ENCODE measurements at regions not wholly inside any gene's neighbourhood (a gene's known extent, or its start where the extent isn't known, plus 50 kb on each side); places are given as distances from the start of the nearest gene placed in this dataset.
"Not testable (repeated sequence)": the region's sequence is repeated elsewhere in the genome, so short reads cannot be mapped to it uniquely, and the experiment has no call there.

- DNase-seq (ENCODE audit: low read depth, low spot score), result not testable (repeated sequence)
Measured at GRCh38 chr7:150046290-150047194, 172.8 kb downstream of the ATP6V0E2 start.

- not testable (repeated sequence) for DNase-seq (ENCODE audit: low read depth, low spot score)
Measured at GRCh38 chr7:150047329-150047728, 173.6 kb downstream of the ATP6V0E2 start.

DNA sequence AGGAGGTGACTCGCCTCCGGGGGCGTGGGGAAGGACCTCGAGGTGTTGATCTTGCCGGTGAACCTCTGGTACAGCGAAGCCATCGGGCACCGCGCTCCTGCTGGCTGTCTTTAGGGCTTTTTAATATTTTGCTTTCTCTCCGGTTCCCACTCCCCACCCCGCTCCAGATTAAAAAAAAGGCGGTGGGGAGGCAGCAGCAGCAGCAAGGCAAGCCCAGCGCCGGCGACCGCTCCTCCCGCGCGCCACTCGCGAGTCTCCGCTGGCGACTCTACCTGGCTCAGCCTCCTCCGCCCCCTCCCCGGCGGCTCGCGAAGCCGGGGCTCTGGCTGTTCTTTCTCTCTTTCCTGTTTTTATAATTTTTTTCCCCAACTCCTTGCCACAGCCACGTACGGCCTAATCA is 174.0 kb downstream of the ATP6V0E2 start:
- not testable (repeated sequence) for DNase-seq (ENCODE audit: low read depth, low spot score)

DNA sequence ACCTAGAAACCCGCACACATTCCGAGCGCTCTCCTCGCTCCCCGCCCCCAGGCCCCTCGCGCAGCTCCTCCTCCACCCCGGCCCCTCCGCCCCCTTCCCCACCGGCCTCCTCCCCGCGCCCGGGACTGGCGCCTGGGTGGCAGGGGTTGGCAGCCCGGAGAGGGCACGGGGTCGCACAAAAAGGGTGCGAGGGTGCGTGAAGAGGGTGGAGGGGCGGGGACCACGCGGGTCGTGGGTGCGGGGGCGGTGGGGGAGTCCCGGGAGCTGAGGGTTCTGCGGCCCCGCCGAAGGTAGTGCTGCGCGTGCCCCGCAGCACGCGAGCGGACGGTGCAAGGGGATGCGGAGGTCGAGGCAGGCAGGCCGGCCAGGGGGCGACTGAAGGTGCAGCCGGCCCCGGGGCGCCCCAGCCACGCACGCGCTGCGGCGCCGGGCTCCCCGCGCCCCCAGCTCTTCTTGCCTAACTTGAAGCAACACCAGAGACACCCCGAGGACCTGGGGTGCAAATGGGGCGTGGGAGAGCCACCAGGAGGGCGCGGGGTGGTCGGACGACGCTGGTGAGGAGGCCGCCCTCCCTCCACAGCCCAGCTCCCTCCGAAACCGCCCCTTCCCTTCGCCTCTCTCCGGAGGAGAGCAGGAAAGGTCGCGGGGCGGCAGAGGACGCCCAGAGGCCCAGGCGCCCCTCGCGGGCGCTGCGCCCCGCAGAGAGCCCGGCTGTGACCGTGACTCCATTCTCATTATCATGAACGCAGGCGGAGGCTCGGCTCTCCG is 174.7 kb downstream of the ATP6V0E2 start:
- not testable (repeated sequence) for DNase-seq (ENCODE audit: low read depth, low spot score)

DNA sequence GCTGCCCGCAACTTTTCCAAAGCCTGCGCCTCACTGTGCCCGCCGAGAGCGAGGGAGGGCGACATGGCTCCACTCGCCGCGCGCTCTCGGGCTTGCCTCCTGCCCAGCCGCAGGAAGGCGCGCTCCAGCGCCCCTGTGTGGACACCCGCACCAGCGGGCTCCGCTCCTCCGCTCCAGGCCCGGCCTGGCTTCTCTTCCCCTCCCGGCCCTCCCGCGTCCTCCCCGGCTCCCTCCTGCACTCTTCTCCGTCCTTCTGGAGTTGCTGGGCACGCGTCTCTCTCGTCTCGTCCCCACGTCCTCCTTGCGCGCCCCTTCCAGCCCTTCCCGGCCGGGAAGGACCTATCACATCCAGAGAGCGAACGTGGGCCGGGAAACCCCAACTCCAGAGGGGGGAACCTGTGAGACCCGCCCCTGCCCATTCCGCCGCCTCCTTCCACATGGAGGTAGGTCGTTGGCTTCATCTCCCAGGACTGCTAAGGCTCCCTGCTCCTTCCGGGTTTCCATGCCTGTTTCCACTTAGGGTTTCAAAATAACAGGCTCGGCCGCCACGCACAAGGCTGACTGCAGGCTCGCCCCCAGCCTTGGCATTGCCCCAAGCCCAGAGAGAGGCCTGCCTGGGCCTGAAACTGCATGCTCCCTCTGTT is 175.4 kb downstream of the ATP6V0E2 start:
- not testable (repeated sequence) for DNase-seq (ENCODE audit: low read depth, low spot score)

DNA sequence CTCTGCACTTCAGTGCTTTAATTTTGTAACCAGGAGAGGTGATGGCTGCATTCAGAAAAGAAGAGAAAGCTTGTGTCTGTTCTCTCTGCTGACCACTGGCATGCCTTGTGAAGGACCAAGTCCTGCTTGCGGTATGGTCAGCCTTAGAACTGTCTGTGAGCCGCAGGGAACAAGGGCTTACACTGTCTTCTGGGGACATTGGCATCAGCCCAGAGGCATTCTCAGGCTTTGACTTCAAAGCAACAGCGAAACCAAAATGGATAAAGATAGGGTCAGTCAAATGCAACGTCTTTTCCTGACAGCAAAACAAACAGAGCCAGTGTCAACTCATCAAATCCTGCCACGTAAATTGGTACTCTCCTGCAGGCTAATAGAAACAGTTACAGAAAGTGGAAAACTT is 179.6 kb downstream of the ATP6V0E2 start:
- DNase-seq (ENCODE audit: low read depth, low spot score), result not testable (repeated sequence)

- not testable (repeated sequence) for DNase-seq (ENCODE audit: low read depth, low spot score)
Measured at GRCh38 chr7:150054242-150054641, 180.5 kb downstream of the ATP6V0E2 start.

GRCh38 chr7:150060259-150061221 is 186.8 kb downstream of the ATP6V0E2 start:
- DNase-seq (ENCODE audit: low read depth, low spot score), result peak; percentile 82

DNA sequence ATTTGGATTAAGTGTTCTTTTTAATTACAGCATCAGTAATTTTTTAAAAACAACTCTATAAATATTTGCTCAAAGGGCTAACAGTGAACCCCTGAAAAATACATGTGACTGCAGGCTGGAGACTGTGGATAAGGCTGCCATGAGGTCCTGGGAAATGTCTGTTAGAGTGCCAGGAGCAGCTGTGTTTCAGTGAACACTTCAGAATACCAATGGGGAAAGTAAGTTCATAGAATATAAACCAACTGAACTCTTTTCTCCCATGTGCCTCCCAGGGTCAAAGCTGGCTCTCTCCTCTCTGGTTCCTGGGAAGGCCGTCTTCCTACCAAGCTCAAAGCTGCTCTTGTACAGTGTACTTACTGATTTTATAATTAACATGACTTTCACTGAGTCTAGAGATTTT is 189.4 kb downstream of the ATP6V0E2 start:
- not testable (repeated sequence) for DNase-seq (ENCODE audit: low read depth, low spot score)

DNA sequence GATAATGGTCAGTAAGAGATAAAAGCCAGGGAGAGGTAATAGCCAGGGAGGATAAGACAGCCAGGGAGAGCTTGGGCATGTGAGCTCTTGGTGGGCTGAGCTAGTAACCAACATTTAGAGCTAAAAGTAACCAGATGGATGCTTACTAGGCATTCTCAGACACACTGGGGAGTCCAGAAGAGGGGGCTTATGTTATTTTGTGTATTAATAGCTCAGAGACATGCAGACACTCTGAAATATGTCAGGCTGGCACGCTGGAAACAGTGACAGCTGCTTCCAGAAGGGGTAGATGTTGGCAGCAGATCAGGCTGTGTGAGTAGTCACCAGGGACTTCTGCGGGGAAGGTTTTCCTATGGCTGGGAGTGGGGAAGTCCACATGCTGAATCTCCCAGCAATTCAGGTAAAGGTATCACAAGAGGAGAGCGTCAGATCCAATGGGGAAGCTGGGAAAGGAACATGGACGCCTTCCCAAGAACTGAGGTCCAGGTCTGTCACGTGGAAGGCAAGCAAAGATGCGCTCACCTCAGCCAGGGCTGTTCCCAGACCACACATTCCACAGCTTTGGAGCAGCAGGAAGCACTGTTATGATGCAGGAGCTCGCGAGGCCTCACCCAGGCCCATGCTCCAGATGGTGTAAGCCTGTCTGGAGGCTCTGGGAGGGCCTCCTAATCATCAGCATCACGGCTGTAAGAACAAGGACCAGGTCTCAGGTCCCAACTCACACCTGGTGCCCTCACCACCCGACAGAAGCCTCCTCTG is 196.0 kb downstream of the ATP6V0E2 start:
- not testable (repeated sequence) for DNase-seq (ENCODE audit: low read depth, low spot score)

DNA sequence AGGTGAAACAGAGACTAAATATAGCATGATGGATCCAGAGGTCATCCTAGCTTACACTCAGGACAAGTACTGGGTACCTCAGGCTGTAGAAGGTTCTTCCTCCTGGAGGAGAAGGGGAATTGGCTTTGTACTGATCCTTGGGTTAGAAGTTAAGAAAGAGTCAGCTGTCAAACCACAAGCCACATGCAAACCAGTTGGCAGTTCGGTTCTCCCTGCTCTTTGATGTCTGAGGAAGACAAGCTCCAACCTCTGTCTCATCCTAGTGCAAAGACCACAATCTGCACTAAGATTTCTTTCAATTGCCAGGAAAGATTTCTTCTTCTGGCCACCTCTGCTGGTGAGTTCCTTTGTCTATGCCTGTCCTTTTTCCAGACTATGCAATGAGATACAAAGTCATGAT is 203.8 kb downstream of the ATP6V0E2 start:
- DNase-seq (ENCODE audit: low read depth, low spot score), result not testable (repeated sequence)

DNA sequence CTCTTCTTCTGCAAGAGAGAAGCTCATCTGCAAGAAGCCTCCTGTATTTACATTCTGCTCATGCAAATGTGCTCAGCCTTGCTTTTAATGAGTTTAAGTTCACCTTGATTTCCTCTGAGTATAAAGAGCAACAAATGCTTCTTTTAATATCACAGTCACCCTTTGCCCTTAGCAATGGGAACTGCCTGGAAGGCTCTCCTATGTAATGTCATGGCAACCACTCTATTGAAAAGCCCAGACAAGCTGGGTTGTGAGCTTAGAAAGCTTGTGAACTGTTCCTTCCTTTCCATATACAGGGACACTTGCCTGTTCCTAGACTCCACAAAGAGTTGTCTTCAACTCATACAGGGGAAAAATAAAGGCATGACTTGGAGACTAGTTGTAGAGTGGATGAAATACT is 208.1 kb downstream of the ATP6V0E2 start:
- not testable (repeated sequence) for DNase-seq (ENCODE audit: low read depth, low spot score)

DNA sequence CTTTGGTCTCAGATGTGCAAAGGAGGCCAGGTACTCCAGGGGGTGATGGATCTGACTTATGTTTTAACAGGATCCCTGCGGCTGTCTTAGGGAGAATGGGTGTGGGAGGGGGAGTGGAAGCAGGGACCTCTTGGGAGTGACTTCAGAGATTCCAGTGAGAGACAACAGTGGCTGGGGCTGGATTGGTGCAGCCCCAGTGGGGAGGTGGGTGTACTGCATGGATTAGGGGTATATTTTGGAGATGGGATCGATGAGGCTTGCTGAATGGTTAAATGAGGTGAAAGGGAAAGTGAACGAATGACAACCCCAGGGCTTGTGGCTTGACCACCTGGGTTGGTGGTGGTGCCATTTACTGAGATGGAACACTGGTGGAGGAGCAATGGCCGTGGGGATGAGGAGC is 211.0 kb downstream of the ATP6V0E2 start:
- DNase-seq (ENCODE audit: low read depth, low spot score), result not testable (repeated sequence)

DNA sequence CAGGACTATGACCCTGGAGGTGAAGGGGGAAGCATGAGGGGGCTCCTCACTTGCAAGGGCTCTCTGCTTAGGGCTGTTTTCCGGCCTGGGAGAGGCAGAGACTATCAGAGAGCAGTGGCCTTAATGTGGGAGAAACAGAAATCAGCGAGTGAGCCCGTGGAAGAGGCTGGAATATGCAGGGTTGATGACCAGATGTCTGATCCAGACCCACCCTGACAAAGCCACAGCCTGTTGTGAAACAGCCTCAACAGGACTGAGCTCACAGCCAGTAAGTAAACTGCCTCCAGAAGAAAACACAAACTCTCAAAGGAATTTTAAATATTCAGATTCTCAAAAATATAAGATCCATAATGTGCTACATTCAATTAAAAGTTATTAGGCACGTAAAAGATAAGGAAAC is 213.7 kb downstream of the ATP6V0E2 start:
- DNase-seq (ENCODE audit: low read depth, low spot score), result not testable (repeated sequence)

DNA sequence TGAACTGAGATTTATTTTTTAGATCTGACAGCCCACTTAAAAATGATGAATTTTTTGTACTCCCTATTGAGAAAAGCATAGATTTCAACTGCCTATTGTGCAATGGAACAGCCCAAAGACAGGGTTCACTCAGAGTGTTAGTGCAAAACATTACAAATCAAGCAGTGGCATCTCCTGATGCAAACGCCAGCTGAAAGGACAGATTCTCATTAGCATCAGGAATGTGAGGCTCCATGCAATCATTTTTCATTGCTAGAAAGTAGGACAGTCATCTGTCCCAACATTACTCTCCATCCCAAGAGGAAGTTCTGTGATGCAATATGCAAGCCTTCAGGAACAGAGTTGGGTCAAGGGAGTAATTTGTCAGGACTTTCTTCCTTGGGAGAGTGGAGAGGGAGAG is 215.4 kb downstream of the ATP6V0E2 start:
- not testable (repeated sequence) for DNase-seq (ENCODE audit: low read depth, low spot score)

DNA sequence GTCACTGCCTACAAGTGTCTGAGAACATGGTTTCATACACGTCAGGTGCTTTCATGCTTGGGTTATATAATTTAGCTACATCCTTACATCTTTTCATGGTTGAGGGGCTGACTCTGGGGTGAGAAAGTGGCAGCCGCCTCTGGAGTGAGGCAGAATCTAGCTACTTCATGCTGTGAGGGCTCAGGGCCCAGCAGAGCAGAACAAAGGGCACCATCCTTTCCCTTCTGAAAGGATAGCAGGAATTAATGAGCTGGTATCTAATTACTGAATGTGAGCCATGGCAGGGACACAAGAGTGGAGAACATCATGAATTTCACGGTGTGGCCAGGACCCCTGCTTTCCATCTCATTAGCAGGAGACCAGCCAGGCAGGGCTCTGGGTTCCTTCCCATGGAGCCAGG is 217.0 kb downstream of the ATP6V0E2 start:
- DNase-seq (ENCODE audit: low read depth, low spot score), result not testable (repeated sequence)

- DNase-seq (ENCODE audit: low read depth, low spot score), result not testable (repeated sequence)
Measured at GRCh38 chr7:150093897-150094296, 220.1 kb downstream of the ATP6V0E2 start.

DNA sequence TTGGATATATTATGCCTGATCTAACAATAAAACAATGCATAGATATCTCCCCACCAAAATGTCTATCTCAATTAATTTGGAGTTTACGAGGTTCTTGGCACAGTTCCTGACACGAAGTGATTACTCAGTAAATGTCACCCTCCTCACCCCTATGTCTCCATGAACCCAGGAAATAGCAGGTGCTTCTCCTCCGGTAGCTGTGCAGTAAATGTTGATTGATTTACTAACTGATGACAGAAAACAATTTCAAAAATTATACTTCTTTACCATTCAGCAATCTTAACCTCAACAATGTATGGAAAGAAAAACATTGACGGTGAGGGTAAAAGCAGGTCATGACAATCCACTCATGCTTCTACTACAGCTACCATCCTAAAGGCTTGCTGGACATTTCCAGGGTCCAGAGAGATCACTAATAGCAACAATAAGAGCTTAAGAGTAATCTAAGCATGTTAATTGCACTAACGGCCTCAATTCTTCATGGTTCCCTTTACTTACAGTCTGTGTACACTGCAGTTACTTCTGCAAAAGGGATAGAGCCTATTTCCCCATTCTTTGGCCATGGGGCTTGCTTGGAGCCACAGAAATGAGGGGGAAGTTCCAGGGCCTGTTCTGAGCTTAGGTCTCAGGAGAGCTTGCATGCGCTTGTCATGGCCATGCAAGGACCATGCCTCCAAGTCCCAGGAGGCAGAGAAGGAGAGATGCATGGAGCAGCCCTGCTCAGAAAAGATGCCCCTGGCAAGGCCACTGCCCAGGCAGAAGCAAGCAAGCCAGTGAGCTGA is 222.6 kb downstream of the ATP6V0E2 start:
- DNase-seq (ENCODE audit: low read depth, low spot score), result not testable (repeated sequence)

GRCh38 chr7:150098592-150098991 is 224.6 kb upstream of the LRRC61 start:
- not testable (repeated sequence) for DNase-seq (ENCODE audit: low read depth, low spot score)

Measured in activated naive CD8-positive, alpha-beta T cell treated with anti-CD3 and anti-CD28 coated beads, Interleukin-2, amount 50 U/mL, for 16 hours (primary cell).